Esophagus muscularis mucosa (tissue), 3 donors: ENCODE measurements at regions not wholly inside any gene's neighbourhood (a gene's known extent, or its start where the extent isn't known, plus 50 kb on each side); places are given as distances from the start of the nearest gene placed in this dataset.

ENCODE experiments used
- CTCF ChIP-seq, 3 experiments: fragments of 200-600 bp in 2 of 3; fragments of 450-650 bp in 1 of 3; sonication (generic) in 2 of 3; IDR thresholded peaks; one replicate each; pipeline ENCODE4 v1.5.1; 2017 to 2019; ENCODE audit warnings: antibody characterized with exemption in 3 of 3, mild to moderate bottlenecking in 2 of 3, moderate library complexity in 1 of 3
- EP300 ChIP-seq: sonication (generic); formaldehyde crosslinking; IDR thresholded peaks from one replicate; pipeline ENCODE4 v1.6.1; 2017; ENCODE audit warnings: antibody characterized with exemption

GRCh38 chr6:144657691-144658090 is 372.6 kb downstream of the UTRN start:
- TF ChIP-seq EP300 (no peak), CTCF (IDR thresholded peaks at IDR 0.05) (no peak)
